ENCODE measurements at regions not wholly inside any gene's neighbourhood (a gene's known extent, or its start where the extent isn't known, plus 50 kb on each side); places are given as distances from the start of the nearest gene placed in this dataset.
A peak's percentile ranks its signal among the peaks of the same experiment; 100 is the strongest.

- H3K4me3 ChIP-seq, result no peak overlapping the region
- no peaks in the 10 kb centered on the region for H3K36me3 ChIP-seq
- no peaks in the 10 kb centered on the region; the same call in 1 of the 2 replicates for H3K9me3 ChIP-seq (replicated peaks)
- H3K27me3 ChIP-seq, result no peaks in the 10 kb centered on the region
- peaks cover 23% of the 10 kb centered on the region for H3K4me1 ChIP-seq
- no peak overlapping the region for H3K27ac ChIP-seq
- DNase-seq, result no peak
Measured at GRCh38 chr2:200223205-200223784, 83.2 kb upstream of the SPATS2L start.

GRCh38 chr2:200225951-200226350 lies 80.5 kb upstream of the SPATS2L start:
- Histone ChIP-seq H3K4me3 (no peak overlapping the region), H3K27ac (peak overlapping the region; percentile 16; the same call in 1 of the 2 replicates), H3K36me3 (no peaks in the 10 kb centered on the region), H3K4me1 (peaks cover 14% of the 10 kb centered on the region), H3K27me3 (no peaks in the 10 kb centered on the region), H3K9me3 (replicated peaks) (no peaks in the 10 kb centered on the region; the same call in 1 of the 2 replicates)
- peak in 1 of 2 experiments; percentile 33 for DNase-seq

DNA sequence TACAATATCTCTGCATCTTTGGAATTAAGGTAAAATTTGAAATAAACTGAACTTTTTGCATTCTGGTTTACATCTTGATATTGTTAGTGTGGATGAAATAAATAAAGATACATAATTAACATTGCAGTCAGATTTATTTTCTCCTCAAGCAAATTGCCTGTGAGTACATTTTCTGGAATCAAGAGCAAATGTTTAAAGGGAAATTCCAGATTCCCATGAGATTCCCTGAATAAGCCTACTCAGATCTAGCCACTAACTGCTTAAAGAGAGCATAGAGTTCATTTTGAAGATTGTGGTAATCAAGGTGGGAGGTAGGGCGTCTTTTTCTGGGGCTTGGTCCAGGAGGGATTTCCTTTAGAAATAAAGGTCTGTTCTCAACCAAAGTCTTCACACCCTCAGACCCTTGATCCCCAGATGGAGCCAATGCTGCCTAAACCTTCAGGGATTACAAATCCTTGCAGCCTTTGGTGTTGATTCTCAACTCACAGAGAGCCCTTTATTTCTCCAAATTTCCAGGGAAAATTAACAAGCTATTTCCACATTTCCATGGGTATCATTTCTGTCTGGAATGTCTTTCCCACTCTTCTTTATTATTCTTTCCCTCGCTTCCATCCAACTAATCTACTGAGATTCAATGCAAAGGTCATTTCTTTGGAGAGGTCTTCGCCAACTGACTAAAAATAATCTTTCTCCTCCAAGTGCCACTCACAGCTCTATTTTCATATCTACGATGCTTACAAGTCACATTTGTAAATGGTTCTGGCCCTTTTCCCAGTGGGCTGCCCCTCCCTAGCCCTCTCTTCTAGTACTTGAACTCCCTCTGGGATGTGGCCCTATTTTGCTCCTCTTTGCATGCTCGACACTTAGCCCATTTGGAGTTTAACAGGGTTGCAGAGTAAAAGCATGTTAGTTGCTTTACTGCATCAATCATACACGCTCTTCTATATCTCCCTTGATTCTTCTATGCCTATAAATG lies 79.8 kb upstream of the SPATS2L start:
- H3K4me1 ChIP-seq, result peaks cover 14% of the 10 kb centered on the region
- H3K27me3 ChIP-seq, result no peaks in the 10 kb centered on the region
- DNase-seq, result peak; percentile 48 to 67
- no peaks in the 10 kb centered on the region for H3K36me3 ChIP-seq
- peak overlapping the region; percentile 16; the same call in 1 of the 2 replicates for H3K27ac ChIP-seq
- no peak overlapping the region for H3K4me3 ChIP-seq
- no peaks in the 10 kb centered on the region; the same call in 1 of the 2 replicates for H3K9me3 ChIP-seq (replicated peaks)

GRCh38 chr2:200230716-200231115 lies 75.8 kb upstream of the SPATS2L start:
- H3K27me3 ChIP-seq, result no peaks in the 10 kb centered on the region
- no peak overlapping the region for H3K4me3 ChIP-seq
- no peak overlapping the region for H3K27ac ChIP-seq
- H3K36me3 ChIP-seq, result no peaks in the 10 kb centered on the region
- H3K9me3 ChIP-seq (replicated peaks), result peaks cover 4% of the 10 kb centered on the region; the same call in 1 of the 2 replicates
- H3K4me1 ChIP-seq, result peaks cover 12% of the 10 kb centered on the region
- no peak for DNase-seq

DNA sequence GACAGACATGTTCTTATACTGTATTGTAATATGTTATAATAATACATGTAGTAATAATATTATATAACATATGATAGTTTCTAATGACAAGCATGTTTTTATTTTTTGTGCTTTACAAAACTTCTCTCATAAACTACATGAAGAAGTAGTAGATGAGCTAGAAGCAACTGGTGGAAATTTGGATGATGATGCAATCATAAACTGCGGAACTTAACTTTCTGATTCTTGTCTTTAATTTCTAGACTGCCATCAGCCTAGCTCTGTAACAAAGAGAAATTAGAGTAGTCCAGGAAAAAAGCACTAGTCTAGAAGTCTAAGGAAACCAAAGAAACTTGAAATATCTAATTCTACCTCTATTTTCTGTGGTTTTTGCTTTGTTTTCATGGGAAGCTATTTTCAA lies 71.0 kb upstream of the SPATS2L start:
- Histone ChIP-seq H3K36me3 (no peaks in the 10 kb centered on the region), H3K27me3 (no peaks in the 10 kb centered on the region), H3K27ac (no peak overlapping the region), H3K9me3 (replicated peaks) (peaks cover 4% of the 10 kb centered on the region; the same call in 1 of the 2 replicates), H3K4me1 (no peaks in the 10 kb centered on the region), H3K4me3 (no peak overlapping the region)
- no peak for DNase-seq

- peak in 1 of 2 experiments; percentile 11 for DNase-seq
- no peak overlapping the region for H3K4me3 ChIP-seq
- H3K27me3 ChIP-seq, result no peaks in the 10 kb centered on the region
- H3K9me3 ChIP-seq (replicated peaks), result peaks cover 4% of the 10 kb centered on the region; the same call in 1 of the 2 replicates
- H3K4me1 ChIP-seq, result no peaks in the 10 kb centered on the region
- H3K27ac ChIP-seq, result no peak overlapping the region
- no peaks in the 10 kb centered on the region for H3K36me3 ChIP-seq
Measured at GRCh38 chr2:200239216-200239615, 67.3 kb upstream of the SPATS2L start.

DNA sequence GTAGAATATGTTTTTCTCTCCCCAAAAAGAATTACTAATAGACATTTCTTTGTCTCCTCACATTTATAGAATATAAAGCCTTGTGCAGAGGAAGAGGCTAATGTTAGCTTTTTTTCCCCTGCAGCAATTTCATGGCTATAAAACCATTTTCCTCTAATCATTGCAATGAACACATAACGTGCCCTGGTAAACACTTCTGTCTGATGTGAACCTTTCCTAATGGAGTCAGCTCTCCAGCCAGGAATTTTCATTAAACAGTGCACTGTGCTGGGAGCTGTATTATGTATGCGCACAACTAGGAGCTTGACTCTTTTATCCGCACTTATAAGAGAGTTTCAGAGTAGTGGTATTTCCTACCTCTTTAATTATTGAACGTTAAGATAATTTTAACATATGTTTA lies 63.9 kb upstream of the SPATS2L start:
- DNase-seq, result no peak
- H3K9me3 ChIP-seq (replicated peaks), result no peaks in the 10 kb centered on the region
- no peaks in the 10 kb centered on the region for H3K27me3 ChIP-seq
- 0 out of 2 replicates have a peak, but pooled peaks cover 2% of the 10 kb centered on the region for H3K4me1 ChIP-seq
- H3K36me3 ChIP-seq, result no peaks in the 10 kb centered on the region
- H3K4me3 ChIP-seq, result no peak overlapping the region
- H3K27ac ChIP-seq, result no peak overlapping the region

DNA sequence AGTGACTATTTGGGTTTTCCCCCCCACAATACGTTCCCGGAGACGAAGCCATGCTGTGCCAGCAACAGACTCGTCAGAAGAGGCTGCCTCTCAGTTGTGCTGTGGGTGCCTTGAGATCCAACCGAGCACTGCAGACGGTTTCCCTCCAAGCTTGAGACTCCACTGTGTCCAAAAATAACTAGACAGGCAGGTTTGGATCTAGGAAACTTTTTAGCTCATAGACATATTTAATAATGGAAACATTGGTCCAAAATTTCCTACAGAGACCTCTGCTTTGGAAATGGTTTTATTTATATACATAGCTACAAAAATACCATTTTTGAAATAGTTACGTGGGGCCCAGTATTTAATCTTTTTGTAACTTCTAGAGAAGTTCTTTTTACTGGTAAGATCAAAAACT lies 63.1 kb upstream of the SPATS2L start:
- Histone ChIP-seq H3K27me3 (no peaks in the 10 kb centered on the region), H3K9me3 (replicated peaks) (no peaks in the 10 kb centered on the region), H3K27ac (no peak overlapping the region), H3K4me1 (0 out of 2 replicates have a peak, but pooled peaks cover 2% of the 10 kb centered on the region), H3K36me3 (no peaks in the 10 kb centered on the region), H3K4me3 (no peak overlapping the region)
- DNase-seq, result no peak

- DNase-seq, result no peak
- H3K27ac ChIP-seq, result no peak overlapping the region
- H3K4me1 ChIP-seq, result 0 out of 2 replicates have a peak, but pooled peaks cover 2% of the 10 kb centered on the region
- no peaks in the 10 kb centered on the region for H3K27me3 ChIP-seq
- no peaks in the 10 kb centered on the region for H3K9me3 ChIP-seq (replicated peaks)
- H3K36me3 ChIP-seq, result no peaks in the 10 kb centered on the region
- no peak overlapping the region for H3K4me3 ChIP-seq
Measured at GRCh38 chr2:200244111-200244510, 62.4 kb upstream of the SPATS2L start.

DNA sequence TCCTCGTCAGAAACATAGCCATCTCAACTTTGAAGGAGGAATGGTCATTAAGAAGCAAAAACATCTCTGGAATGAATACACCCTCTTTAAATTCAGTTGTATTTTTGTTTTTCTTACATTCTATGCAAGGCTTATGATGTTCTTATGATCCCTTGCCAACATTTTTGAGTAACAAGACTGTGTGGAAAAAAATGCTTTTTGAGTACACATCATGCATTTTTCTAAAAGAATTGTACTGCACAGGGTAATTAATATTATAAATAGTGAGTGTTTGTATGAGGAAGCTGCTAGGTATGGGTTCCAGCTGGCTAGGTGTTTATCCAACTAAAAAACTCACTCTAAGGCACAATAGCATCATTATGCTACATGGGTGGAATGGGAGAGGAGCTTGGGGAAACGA lies 59.0 kb upstream of the SPATS2L start:
- Histone ChIP-seq H3K27me3 (no peaks in the 10 kb centered on the region), H3K4me1 (peaks cover 3% of the 10 kb centered on the region; the same call in 1 of the 2 replicates), H3K4me3 (no peak overlapping the region), H3K27ac (no peak overlapping the region), H3K36me3 (no peaks in the 10 kb centered on the region), H3K9me3 (replicated peaks) (peaks cover 7% of the 10 kb centered on the region; the same call in 1 of the 2 replicates)
- no peak for DNase-seq

GRCh38 chr2:200252265-200253067 lies 54.0 kb upstream of the SPATS2L start:
- H3K9me3 ChIP-seq (replicated peaks), result peaks cover 7% of the 10 kb centered on the region; the same call in 1 of the 2 replicates
- no peak for DNase-seq
- H3K4me3 ChIP-seq, result no peak overlapping the region
- H3K27me3 ChIP-seq, result no peaks in the 10 kb centered on the region
- H3K27ac ChIP-seq, result no peak overlapping the region
- no peaks in the 10 kb centered on the region for H3K36me3 ChIP-seq
- H3K4me1 ChIP-seq, result peaks cover 3% of the 10 kb centered on the region; the same call in 1 of the 2 replicates

- Histone ChIP-seq H3K4me3 (no peak overlapping the region), H3K9me3 (replicated peaks) (peaks cover 10% of the 10 kb centered on the region; the same call in 1 of the 2 replicates), H3K4me1 (peaks cover 3% of the 10 kb centered on the region; the same call in 1 of the 2 replicates), H3K27ac (no peak overlapping the region), H3K36me3 (no peaks in the 10 kb centered on the region), H3K27me3 (no peaks in the 10 kb centered on the region)
- DNase-seq, result no peak
Measured at GRCh38 chr2:200253639-200254038, 52.9 kb upstream of the SPATS2L start.

- no peak overlapping the region for H3K4me3 ChIP-seq
- peaks cover 3% of the 10 kb centered on the region; the same call in 1 of the 2 replicates for H3K4me1 ChIP-seq
- peaks cover 9% of the 10 kb centered on the region; the same call in 1 of the 2 replicates for H3K9me3 ChIP-seq (replicated peaks)
- no peak for DNase-seq
- no peaks in the 10 kb centered on the region for H3K27me3 ChIP-seq
- no peaks in the 10 kb centered on the region for H3K36me3 ChIP-seq
- no peak overlapping the region for H3K27ac ChIP-seq
Measured at GRCh38 chr2:200254773-200255172, 51.7 kb upstream of the SPATS2L start.

- no peak overlapping the region for H3K4me3 ChIP-seq
- no peaks in the 10 kb centered on the region for H3K27me3 ChIP-seq
- no peaks in the 10 kb centered on the region for H3K36me3 ChIP-seq
- H3K4me1 ChIP-seq, result peaks cover 3% of the 10 kb centered on the region; the same call in 1 of the 2 replicates
- H3K27ac ChIP-seq, result no peak overlapping the region
- peak in 1 of 2 experiments; percentile 24 for DNase-seq
- peaks cover 8% of the 10 kb centered on the region; the same call in 1 of the 2 replicates for H3K9me3 ChIP-seq (replicated peaks)
Measured at GRCh38 chr2:200255549-200255948, 50.9 kb upstream of the SPATS2L start.

All from SJCRH30 (cell line).